Common myeloid progenitor, CD34-positive (primary cell): ENCODE measurements at regions not wholly inside any gene's neighbourhood (a gene's known extent, or its start where the extent isn't known, plus 50 kb on each side); places are given as distances from the start of the nearest gene placed in this dataset.
"Not testable (repeated sequence)": the region's sequence is repeated elsewhere in the genome, so short reads cannot be mapped to it uniquely, and the experiment has no call there.

Experiments used
- CTCF ChIA-PET: fragments of 350-600 bp; sonication (Branson Sonifier 250); formaldehyde crosslinking; loops from one replicate; lab custom pipeline; 2021; ENCODE audit warnings: antibody characterized with exemption; lab: Charles Lee
- POLR2A ChIA-PET: fragments of 350-600 bp; sonication (Branson Sonifier 250); formaldehyde crosslinking; loops from one replicate; lab custom pipeline; 2021; ENCODE audit warnings: antibody characterized with exemption; lab: Charles Lee
- DNase-seq, 3 donors: peaks; one replicate each; pipeline versions ENCODE4 v3.0.0 to v3.0.0-alpha.2; 2013
- H3K27ac ChIP-seq, 2 experiments: 1 replicate in 1 of 2; 2 replicates in 1 of 2; pipeline ENCODE4 v1.7.0; 2013; ENCODE audit warnings: inconsistent platforms in 2 of 2, low read length in 2 of 2, mild to moderate bottlenecking in 2 of 2, low read depth in 1 of 2, moderate library complexity in 1 of 2; ENCODE audit not compliant: severe bottlenecking in 2 of 2, insufficient read depth in 1 of 2, poor library complexity in 1 of 2
- H3K27me3 ChIP-seq, 5 experiments: replicated peaks in 2 of 5; 1 replicate in 3 of 5; 2 replicates in 2 of 5; pipeline versions ENCODE4 v1.6.1 to v1.7.0; 2013; ENCODE audit warnings: low read length in 4 of 5, mild to moderate bottlenecking in 2 of 5, moderate library complexity in 2 of 5, inconsistent platforms in 1 of 5; ENCODE audit not compliant: insufficient read depth in 5 of 5, control insufficient read depth in 4 of 5
- H3K36me3 ChIP-seq, 4 experiments: 1 replicate in 2 of 4; 2 replicates in 2 of 4; pipeline versions ENCODE4 v1.6.1 to v1.7.0; 2013; ENCODE audit warnings: low read length in 3 of 4, control low read depth in 1 of 4, mild to moderate bottlenecking in 1 of 4; ENCODE audit not compliant: control insufficient read depth in 4 of 4, insufficient read depth in 4 of 4
- H3K4me1 ChIP-seq, 4 experiments: 1 replicate in 3 of 4; 2 replicates in 1 of 4; pipeline versions ENCODE4 v1.6.1 to v1.7.1; 2013; ENCODE audit warnings: low read length in 3 of 4, mild to moderate bottlenecking in 3 of 4, control low read depth in 1 of 4, inconsistent platforms in 1 of 4, moderate library complexity in 1 of 4; ENCODE audit not compliant: control insufficient read depth in 4 of 4, insufficient read depth in 4 of 4; ENCODE audit errors: control extremely low read depth in 1 of 4
- H3K4me3 ChIP-seq, 7 experiments: 1 replicate in 4 of 7; 2 replicates in 3 of 7; pipeline versions ENCODE4 v1.5.1 to v1.7.0; 2013; ENCODE audit warnings: mild to moderate bottlenecking in 7 of 7, low read length in 6 of 7, moderate library complexity in 6 of 7, inconsistent platforms in 2 of 7, low read depth in 2 of 7, control low read depth in 1 of 7; ENCODE audit not compliant: insufficient read depth in 4 of 7, control insufficient read depth in 1 of 7; ENCODE audit errors: extremely low read depth in 1 of 7
- H3K9me3 ChIP-seq, 5 experiments: 1 replicate in 4 of 5; 2 replicates in 1 of 5; pipeline versions ENCODE4 v1.6.1 to v1.7.1; 2013; ENCODE audit warnings: low read length in 4 of 5, mild to moderate bottlenecking in 2 of 5, inconsistent platforms in 1 of 5, low read depth in 1 of 5, moderate library complexity in 1 of 5; ENCODE audit not compliant: control insufficient read depth in 4 of 5, insufficient read depth in 2 of 5; ENCODE audit errors: control extremely low read depth in 1 of 5
- whole genome bisulfite sequencing: methylation state at CpG from one replicate; pipeline ENCODE4 v1.1.5; 2013; ENCODE audit not compliant: insufficient coverage; 5-methylcytosine and 5-hydroxymethylcytosine counted together

DNA sequence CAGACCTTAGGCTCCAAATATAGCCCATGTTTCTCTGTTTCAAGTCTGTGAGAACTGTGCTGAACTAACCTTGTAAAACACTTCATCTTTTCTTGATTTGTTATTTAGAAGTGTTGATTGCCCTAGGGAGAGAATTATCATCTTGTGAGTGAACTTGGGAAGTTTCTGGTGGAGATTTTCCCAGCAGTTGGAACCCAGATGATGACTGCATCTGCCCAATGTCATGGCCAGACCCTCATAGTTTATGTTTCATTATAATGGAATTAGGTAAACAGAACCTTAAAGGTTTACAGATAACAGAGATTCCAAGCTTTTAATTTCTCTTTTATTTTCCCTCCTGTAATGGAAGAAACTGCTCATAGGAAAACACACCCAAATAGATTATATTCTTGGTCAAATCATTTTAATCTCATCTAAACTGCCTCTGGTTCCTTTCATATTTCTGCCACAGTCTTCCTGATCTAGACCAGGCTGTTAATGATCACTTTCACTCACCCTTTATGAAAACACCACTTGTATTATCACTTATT is 569.1 kb downstream of the KCTD12 start:
- ChIA-PET CTCF (interaction anchor here (0.9 to 1.1 kb wide), 2 partner anchors 12 to 579 kb away, joined by 3 read pairs; no protein-coding TSS in a partner anchor), POLR2A (no interaction called here)
- H3K9me3 ChIP-seq: no peaks in the 10 kb centered on the region
- no peak for DNase-seq
- H3K4me1 ChIP-seq: no peaks in the 10 kb centered on the region
- H3K27me3 ChIP-seq: no peaks in the 10 kb centered on the region
- H3K36me3 ChIP-seq: no peaks in the 10 kb centered on the region
- H3K27ac ChIP-seq: no peak overlapping the region
- no peak overlapping the region for H3K4me3 ChIP-seq

DNA sequence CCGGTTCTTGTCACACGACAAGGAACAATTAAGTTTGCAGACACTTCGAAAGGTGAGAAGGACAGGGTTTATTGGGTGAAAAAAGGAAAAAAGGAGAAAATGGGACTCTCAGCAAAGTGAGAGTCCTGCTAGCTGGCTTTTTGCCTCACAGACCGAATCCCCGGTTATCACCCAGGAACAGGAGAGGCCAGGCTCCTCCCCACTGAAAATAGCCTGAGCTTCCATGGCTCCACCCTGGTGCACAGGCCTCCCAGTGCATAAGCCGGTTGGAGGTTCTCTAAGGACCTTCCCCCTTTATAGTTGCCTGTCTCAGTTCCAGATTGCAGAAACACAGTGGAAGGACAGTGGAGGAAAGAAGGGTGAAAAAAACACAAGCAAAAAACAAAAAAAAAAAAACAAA is 571.7 kb downstream of the KCTD12 start:
- ChIA-PET CTCF (no interaction called here), POLR2A (no interaction called here)
- no peak for DNase-seq

DNA sequence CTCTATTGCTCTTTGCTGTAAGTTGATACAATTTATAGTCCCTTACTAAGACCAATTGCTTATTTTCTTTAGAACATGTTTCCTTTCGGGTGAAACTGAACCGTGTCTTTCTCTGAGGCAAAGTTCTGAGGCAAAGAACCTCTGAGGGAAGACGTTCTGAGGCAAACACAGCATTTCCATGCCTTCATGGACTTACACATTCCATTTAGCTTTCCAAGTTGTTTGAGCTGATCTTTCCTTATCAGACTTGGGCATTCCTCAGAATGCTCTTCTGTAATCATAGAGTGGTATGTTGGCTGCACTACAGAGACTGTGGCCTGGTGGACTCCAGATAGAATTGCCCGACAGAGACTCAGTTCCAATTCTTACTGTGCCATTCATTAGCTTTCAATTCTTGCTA is 579.1 kb downstream of the KCTD12 start:
- Histone ChIP-seq H3K4me1 (no peaks in the 10 kb centered on the region), H3K4me3 (no peak overlapping the region), H3K36me3 (no peaks in the 10 kb centered on the region), H3K27me3 (no peaks in the 10 kb centered on the region), H3K27ac (no peak overlapping the region), H3K9me3 (no peaks in the 10 kb centered on the region)
- CTCF ChIA-PET: no interaction called here
- WGBS: 93% methylated on average over 3 of the region's 4 CpGs
- POLR2A ChIA-PET: no interaction called here
- DNase-seq: no peak

More for the DNA sequence above, 571.7 kb downstream of the KCTD12 start:
- Histone ChIP-seq H3K9me3 (no peaks in the 10 kb centered on the region), H3K36me3 (no peaks in the 10 kb centered on the region), H3K4me1 (no peaks in the 10 kb centered on the region), H3K4me3 (no peak overlapping the region), H3K27me3 (no peaks in the 10 kb centered on the region), H3K27ac (no peak overlapping the region)
- WGBS: 100% methylated on average over 2 of the region's 6 CpGs

DNA sequence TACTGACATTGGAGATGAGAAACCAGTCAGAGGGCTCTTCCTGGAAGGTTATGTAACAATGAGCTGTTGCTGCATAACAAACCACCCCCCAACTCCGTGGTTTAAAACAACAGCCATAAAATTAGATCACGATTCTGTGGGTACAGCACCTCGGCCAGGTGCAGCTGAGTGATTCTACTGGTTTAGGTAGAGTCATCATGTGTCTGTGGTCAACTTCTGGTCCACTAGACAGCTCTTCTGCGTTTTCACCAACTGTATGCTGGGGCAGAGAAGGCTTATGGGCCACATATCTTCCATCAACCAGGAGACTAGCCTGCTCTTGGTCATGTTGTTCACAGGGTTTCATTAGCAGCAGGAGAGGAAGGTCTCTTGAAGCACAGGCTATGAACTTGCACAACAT is 585.5 kb downstream of the KCTD12 start:
- ChIA-PET CTCF (interaction anchor here (0.6 kb wide), 1 partner anchor 795 kb away, joined by 3 read pairs; no protein-coding TSS in a partner anchor), POLR2A (no interaction called here)
- Histone ChIP-seq H3K9me3 (no peaks in the 10 kb centered on the region), H3K4me1 (no peaks in the 10 kb centered on the region), H3K36me3 (no peaks in the 10 kb centered on the region), H3K27me3 (no peaks in the 10 kb centered on the region), H3K4me3 (no peak overlapping the region), H3K27ac (no peak overlapping the region)
- peak in 1 of 3 donors; percentile 0 for DNase-seq
- 93% methylated on average over 3 of the region's 4 CpGs for WGBS

DNA sequence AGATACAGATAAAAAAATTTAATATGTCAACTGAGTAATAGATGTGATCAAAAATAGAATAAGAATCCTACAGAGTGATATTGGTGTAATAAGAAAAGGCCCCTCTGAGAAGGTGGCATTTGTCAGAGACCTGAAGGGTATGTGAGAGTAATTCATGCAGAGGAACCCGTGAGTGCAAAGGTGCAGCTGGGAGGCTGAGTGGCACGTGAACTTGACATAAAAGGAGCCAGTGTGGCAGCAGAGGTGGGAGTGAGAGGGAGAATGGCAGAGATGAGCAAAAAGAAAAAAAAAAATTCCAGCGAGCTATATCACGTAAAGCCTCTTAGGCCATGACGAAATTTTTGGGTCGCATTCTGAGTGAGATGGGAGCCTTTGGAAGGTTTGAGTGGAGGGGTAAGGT is 588.9 kb downstream of the KCTD12 start:
- Histone ChIP-seq H3K4me1 (no peaks in the 10 kb centered on the region), H3K9me3 (no peaks in the 10 kb centered on the region), H3K27me3 (no peaks in the 10 kb centered on the region), H3K36me3 (no peaks in the 10 kb centered on the region), H3K4me3 (no peak overlapping the region), H3K27ac (no peak overlapping the region)
- POLR2A ChIA-PET: no interaction called here
- CTCF ChIA-PET: no interaction called here
- no peak for DNase-seq
- 100% methylated on average over 6 of the region's 6 CpGs for WGBS

DNA sequence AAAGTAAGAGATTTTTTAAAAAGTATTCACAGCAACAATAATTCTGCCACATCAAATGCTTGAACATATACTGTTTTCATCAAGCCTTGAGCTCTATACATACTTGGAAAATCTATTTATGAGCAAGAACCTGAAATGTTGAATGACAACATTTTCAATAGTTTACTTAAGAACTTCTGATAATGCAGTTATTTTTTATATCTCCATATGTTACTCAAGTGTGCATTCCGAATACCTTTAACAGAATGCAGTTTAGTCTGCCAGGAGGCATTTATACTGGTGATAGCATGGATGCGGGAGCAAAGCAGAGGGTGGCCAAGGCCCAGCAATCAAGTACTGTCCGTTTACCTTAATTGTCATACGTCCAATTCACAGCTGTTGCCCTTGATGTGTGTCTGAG is 589.5 kb downstream of the KCTD12 start:
- ChIA-PET CTCF (no interaction called here), POLR2A (no interaction called here)
- H3K4me3 ChIP-seq: no peak overlapping the region
- WGBS: 100% methylated on average over 3 of the region's 4 CpGs
- no peak overlapping the region for H3K27ac ChIP-seq
- H3K9me3 ChIP-seq: no peaks in the 10 kb centered on the region
- DNase-seq: no peak
- no peaks in the 10 kb centered on the region for H3K27me3 ChIP-seq
- no peaks in the 10 kb centered on the region for H3K4me1 ChIP-seq
- no peaks in the 10 kb centered on the region for H3K36me3 ChIP-seq

DNA sequence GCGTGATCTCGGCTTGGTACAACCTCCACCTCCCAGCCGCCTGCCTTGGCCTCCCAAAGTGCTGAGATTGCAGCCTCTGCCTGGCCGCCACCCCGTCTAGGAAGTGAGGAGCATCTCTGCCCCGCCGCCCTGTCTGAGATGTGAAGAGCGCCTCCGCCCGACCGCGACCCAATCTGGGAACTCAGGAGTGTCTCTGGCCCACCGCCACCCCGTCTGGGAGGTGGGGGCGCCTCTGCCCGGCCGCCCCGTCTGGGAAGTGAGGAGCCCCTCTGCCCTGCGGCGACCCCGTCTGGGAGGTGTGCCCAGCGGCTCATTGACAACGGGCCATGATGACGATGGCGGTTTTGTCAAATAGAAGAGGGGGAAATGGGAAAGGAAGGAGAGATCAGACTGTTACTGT is 591.2 kb downstream of the KCTD12 start:
- CTCF ChIA-PET, H3K36me3 ChIP-seq, H3K27ac ChIP-seq, POLR2A ChIA-PET, H3K4me1 ChIP-seq, DNase-seq, H3K9me3 ChIP-seq, H3K27me3 ChIP-seq, H3K4me3 ChIP-seq: not testable (repeated sequence)
- 95% methylated on average over 25 of the region's 25 CpGs for WGBS
